A549 (cell line): ENCODE measurements at regions not wholly inside any gene's neighbourhood (a gene's known extent, or its start where the extent isn't known, plus 50 kb on each side); places are given as distances from the start of the nearest gene placed in this dataset.
"Not testable (repeated sequence)": the region's sequence is repeated elsewhere in the genome, so short reads cannot be mapped to it uniquely, and the experiment has no call there.

Experiments
- CHD4 ChIP-seq: fragments of 200-600 bp; sonication (generic); IDR thresholded peaks from 2 replicates; pipeline ENCODE4 v1.6.1; 2016; ENCODE audit warnings: antibody characterized with exemption, mild to moderate bottlenecking, borderline replicate concordance
- CTCF ChIP-seq: fragments of >200 bp; sonication (Bioruptor Twin); formaldehyde crosslinking; IDR thresholded peaks from 3 replicates; pipeline ENCODE4 v1.5.1; 2016
- RFX5 ChIP-seq: fragments of 450-650 bp; IDR thresholded peaks from 2 replicates; pipeline ENCODE4 v1.7.1; 2014; ENCODE audit warnings: antibody characterized with exemption, mild to moderate bottlenecking, moderate library complexity
- SMC3 ChIP-seq: fragments of >200 bp; sonication (Bioruptor Twin); formaldehyde crosslinking; IDR thresholded peaks from 3 replicates; pipeline ENCODE4 v1.6.1; 2018; ENCODE audit warnings: inconsistent platforms

- TF ChIP-seq SMC3, CTCF, RFX5, CHD4: not testable (repeated sequence)
Measured at GRCh38 chr3:34679055-34679454, 880.6 kb downstream of the PDCD6IP start.
